Keratinocyte (primary cell): ENCODE measurements at regions not wholly inside any gene's neighbourhood (a gene's known extent, or its start where the extent isn't known, plus 50 kb on each side); places are given as distances from the start of the nearest gene placed in this dataset.

Experiments used
- DNase-seq: peaks from one replicate; pipeline ENCODE4 v3.0.0-alpha.2; 2011; ENCODE audit warnings: low read depth, missing footprints, low spot score
- FAIRE-seq: peaks from 2 replicates; lab custom pipeline; 2011; peaks lifted over from hg19 to GRCh38; lab: Jason Lieb, UNC
- H2AFZ ChIP-seq: 2 replicates; pipeline ENCODE4 v1.6.0; 2012; ENCODE audit warnings: low read length, control low read depth, inconsistent platforms; ENCODE audit not compliant: control insufficient read depth
- H3K27ac ChIP-seq: 2 replicates; pipeline ENCODE4 v1.5.1; 2011; ENCODE audit warnings: low read length; ENCODE audit not compliant: control insufficient read depth, insufficient read depth
- H3K27me3 ChIP-seq: 3 replicates; pipeline ENCODE4 v1.6.0; 2011; ENCODE audit warnings: low read length; ENCODE audit not compliant: control insufficient read depth, insufficient read depth; ENCODE audit errors: extremely low read depth
- H3K36me3 ChIP-seq, 2 experiments: 2 replicates in 1 of 2; 3 replicates in 1 of 2; pipeline ENCODE4 v1.5.1; 2011; ENCODE audit warnings: low read length in 2 of 2, mild to moderate bottlenecking in 1 of 2; ENCODE audit not compliant: control insufficient read depth in 2 of 2, insufficient read depth in 2 of 2; ENCODE audit errors: extremely low read depth in 1 of 2
- H3K4me1 ChIP-seq: 3 replicates; pipeline ENCODE4 v1.5.1; 2011; ENCODE audit warnings: low read length; ENCODE audit not compliant: control insufficient read depth, insufficient read depth; ENCODE audit errors: extremely low read depth
- H3K4me2 ChIP-seq: 3 replicates; pipeline ENCODE4 v1.6.0; 2011; ENCODE audit warnings: low read depth, low read length; ENCODE audit not compliant: control insufficient read depth, insufficient read depth; ENCODE audit errors: extremely low read depth
- H3K4me3 ChIP-seq, 3 experiments: fragments of 200-600 bp in 1 of 3; sonication (generic) in 1 of 3; 2 replicates in 2 of 3; 3 replicates in 1 of 3; pipeline ENCODE4 v1.5.1; 2011 to 2016; ENCODE audit warnings: low read length in 3 of 3, mild to moderate bottlenecking in 3 of 3, control low read depth in 2 of 3, inconsistent platforms in 1 of 3, low read depth in 1 of 3, mixed read lengths in 1 of 3, mixed run types in 1 of 3, moderate library complexity in 1 of 3; ENCODE audit not compliant: control insufficient read depth in 2 of 3, insufficient read depth in 2 of 3; ENCODE audit errors: extremely low read depth in 1 of 3
- H3K79me2 ChIP-seq: 2 replicates; pipeline ENCODE4 v1.6.0; 2012; ENCODE audit warnings: low read length; ENCODE audit not compliant: control insufficient read depth, insufficient read depth
- H3K9ac ChIP-seq: 3 replicates; pipeline ENCODE4 v1.6.0; 2011; ENCODE audit warnings: low read length; ENCODE audit not compliant: control insufficient read depth, insufficient read depth; ENCODE audit errors: extremely low read depth
- H3K9me1 ChIP-seq: 3 replicates; pipeline ENCODE4 v1.6.0; 2011; ENCODE audit warnings: low read length; ENCODE audit not compliant: control insufficient read depth, insufficient read depth; ENCODE audit errors: extremely low read depth
- H3K9me3 ChIP-seq: 2 replicates; pipeline ENCODE4 v1.5.1; 2012; ENCODE audit warnings: low read depth, low read length; ENCODE audit not compliant: control insufficient read depth
- H4K20me1 ChIP-seq: 3 replicates; pipeline ENCODE4 v1.6.0; 2011; ENCODE audit warnings: low read length; ENCODE audit not compliant: control insufficient read depth, insufficient read depth; ENCODE audit errors: extremely low read depth
- CTCF ChIP-seq, 3 experiments: IDR thresholded peaks in 1 of 3; conservative IDR thresholded peaks in 1 of 3; optimal IDR thresholded peaks in 1 of 3; 2 replicates in 2 of 3; 3 replicates in 1 of 3; pipeline versions ENCODE3 to v1.5.1; 2011; ENCODE audit warnings: low read length in 3 of 3, mild to moderate bottlenecking in 3 of 3, moderate library complexity in 2 of 3, control low read depth in 1 of 3, inconsistent platforms in 1 of 3; ENCODE audit not compliant: insufficient read depth in 2 of 3; ENCODE audit errors: extremely low read depth in 1 of 3
- EZH2 ChIP-seq: IDR thresholded peaks from one replicate; pipeline ENCODE4 v1.6.1; 2012; ENCODE audit warnings: inconsistent platforms, mild to moderate bottlenecking, low read length, moderate library complexity
- dilution Hi-C: fragments of 300-500 bp; cut with MboI; formaldehyde crosslinking; loops from one replicate; pipeline ENCODE4 v1.7.0; 2020; ENCODE audit warnings: low sequenced_read_pairs; ENCODE audit not compliant: extremely low pct_ligation_motif_present

- dilution Hi-C loops = no loop called here
- peaks cover 2% of the 10 kb centered on the region for H3K9me3 ChIP-seq
Measured at GRCh38 chr13:58165617-58166016, 534.1 kb downstream of the PCDH17 start.

GRCh38 chr13:58181111-58181510, 549.6 kb downstream of the PCDH17 start:
- FAIRE-seq (no peak), DNase-seq (no peak)
- no peak overlapping the region for H3K27ac ChIP-seq
- no peak overlapping the region for H3K9ac ChIP-seq
- H3K4me1 ChIP-seq = no peaks in the 10 kb centered on the region
- no peaks in the 10 kb centered on the region for H3K27me3 ChIP-seq
- no peaks in the 10 kb centered on the region for H3K79me2 ChIP-seq
- H4K20me1 ChIP-seq = no peaks in the 10 kb centered on the region
- no peak overlapping the region for H3K4me2 ChIP-seq
- no peaks in the 10 kb centered on the region for H3K9me1 ChIP-seq
- H3K9me3 ChIP-seq = no peaks in the 10 kb centered on the region
- dilution Hi-C loops = no loop called here
- no peaks in the 10 kb centered on the region for H3K36me3 ChIP-seq
- TF ChIP-seq EZH2 = no peak
- no peak for TF ChIP-seq CTCF (optimal IDR thresholded peaks at IDR 0.05 in 1 of 3, IDR thresholded peaks at IDR 0.05 in 1 of 3, conservative IDR thresholded peaks at IDR 0.05 in 1 of 3; ENCODE audit: extremely low read depth in 1 of 3, insufficient read depth in 2 of 3, low read length in 3 of 3)
- no peak overlapping the region for H3K4me3 ChIP-seq
- no peak overlapping the region for H2AFZ ChIP-seq

More at GRCh38 chr13:58165617-58166016, 534.1 kb downstream of the PCDH17 start:
- no peaks in the 10 kb centered on the region for H3K79me2 ChIP-seq
- H3K4me1 ChIP-seq = no peaks in the 10 kb centered on the region
- TF ChIP-seq EZH2 (no peak), CTCF (optimal IDR thresholded peaks at IDR 0.05 in 1 of 3, IDR thresholded peaks at IDR 0.05 in 1 of 3, conservative IDR thresholded peaks at IDR 0.05 in 1 of 3; ENCODE audit: extremely low read depth in 1 of 3, insufficient read depth in 2 of 3, low read length in 3 of 3) (no peak)
- H3K4me2 ChIP-seq = no peak overlapping the region
- FAIRE-seq (no peak), DNase-seq (no peak)
- H3K9me1 ChIP-seq = no peaks in the 10 kb centered on the region
- H3K27me3 ChIP-seq = no peaks in the 10 kb centered on the region
- no peaks in the 10 kb centered on the region for H3K36me3 ChIP-seq
- no peaks in the 10 kb centered on the region for H4K20me1 ChIP-seq
- no peak overlapping the region for H3K4me3 ChIP-seq
- H2AFZ ChIP-seq = no peak overlapping the region
- H3K9ac ChIP-seq = no peak overlapping the region
- no peak overlapping the region for H3K27ac ChIP-seq
